Upper lobe of left lung (tissue), 4 donors: ENCODE measurements at regions not wholly inside any gene's neighbourhood (a gene's known extent, or its start where the extent isn't known, plus 50 kb on each side); places are given as distances from the start of the nearest gene placed in this dataset.

Experiments
- CTCF ChIP-seq, 6 experiments: fragments of 450-650 bp in 4 of 6; fragments of 200-600 bp in 2 of 6; sonication (generic) in 2 of 6; IDR thresholded peaks; one replicate each; pipeline ENCODE4 v1.5.1; 2016 to 2019; ENCODE audit warnings: antibody characterized with exemption in 6 of 6
- POLR2A ChIP-seq, 4 donors: fragments of 450-650 bp; IDR thresholded peaks; one replicate each; pipeline ENCODE4 v1.5.1; 2016 to 2017; ENCODE audit warnings: antibody characterized with exemption in 4 of 4, mild to moderate bottlenecking in 2 of 4
- POLR2AphosphoS5 ChIP-seq, 2 donors: sonication (generic); formaldehyde crosslinking; IDR thresholded peaks; one replicate each; pipeline ENCODE4 v1.5.1; 2017; ENCODE audit warnings: antibody characterized with exemption in 2 of 2

- TF ChIP-seq CTCF (IDR thresholded peaks at IDR 0.05) (no peak), POLR2AphosphoS5 (IDR thresholded peaks at IDR 0.05) (no peak), POLR2A (IDR thresholded peaks at IDR 0.05) (no peak)
Measured at GRCh38 chr2:32877587-32878510, 68.9 kb upstream of the LTBP1 start.
